HG02763 (cell line): ENCODE measurements at regions not wholly inside any gene's neighbourhood (a gene's known extent, or its start where the extent isn't known, plus 50 kb on each side); places are given as distances from the start of the nearest gene placed in this dataset.

Source experiments
- ATAC-seq: cut with Tn5 transposase; IDR thresholded peaks from one replicate; pipeline ENCODE4 v1.9.1; 2021; ENCODE audit warnings: mild to moderate bottlenecking, moderate library complexity; ENCODE audit not compliant: unreplicated experiment

- ATAC-seq: no peak
Observed at GRCh38 chr17:14833201-14833785, 431.8 kb downstream of the PMP22 start.

GRCh38 chr17:14831491-14831890, 433.6 kb downstream of the PMP22 start:
- ATAC-seq: no peak

- ATAC-seq: no peak
Observed at GRCh38 chr17:14827396-14827919, 437.7 kb downstream of the PMP22 start.

GRCh38 chr17:14826358-14826757, 438.8 kb downstream of the PMP22 start:
- no peak for ATAC-seq

- ATAC-seq: no peak
Observed at GRCh38 chr17:14818469-14818868, 446.7 kb downstream of the PMP22 start.

- ATAC-seq: no peak
Observed at GRCh38 chr17:14815079-14815478, 450.0 kb downstream of the PMP22 start.

- no peak for ATAC-seq
Observed at GRCh38 chr17:14813649-14814370, 451.3 kb downstream of the PMP22 start.

GRCh38 chr17:14808425-14808824, 456.7 kb downstream of the PMP22 start:
- no peak for ATAC-seq

GRCh38 chr17:14805348-14805747, 459.8 kb downstream of the PMP22 start:
- no peak for ATAC-seq

- ATAC-seq: no peak
Observed at GRCh38 chr17:14803826-14804225, 461.3 kb downstream of the PMP22 start.

GRCh38 chr17:14797801-14798200, 467.3 kb downstream of the PMP22 start:
- no peak for ATAC-seq

- no peak for ATAC-seq
Observed at GRCh38 chr17:14797021-14797420, 468.1 kb downstream of the PMP22 start.

- no peak for ATAC-seq
Observed at GRCh38 chr17:14794961-14795360, 470.2 kb downstream of the PMP22 start.

- no peak for ATAC-seq
Observed at GRCh38 chr17:14793237-14793636, 471.9 kb downstream of the PMP22 start.

- no peak for ATAC-seq
Observed at GRCh38 chr17:14792746-14793145, 472.4 kb downstream of the PMP22 start.

- no peak for ATAC-seq
Observed at GRCh38 chr17:14791221-14791620, 473.9 kb downstream of the PMP22 start.

- ATAC-seq: no peak
Observed at GRCh38 chr17:14790521-14790920, 474.6 kb downstream of the PMP22 start.

GRCh38 chr17:14784997-14785696, 480.0 kb downstream of the PMP22 start:
- no peak for ATAC-seq

GRCh38 chr17:14781123-14781522, 480.2 kb downstream of the HS3ST3B1 start:
- ATAC-seq: no peak

GRCh38 chr17:14780097-14780651, 479.3 kb downstream of the HS3ST3B1 start:
- ATAC-seq: no peak

GRCh38 chr17:14779241-14779640, 478.4 kb downstream of the HS3ST3B1 start:
- no peak for ATAC-seq

- ATAC-seq: no peak
Observed at GRCh38 chr17:14777291-14777690, 476.4 kb downstream of the HS3ST3B1 start.
